ENCODE measurements at regions not wholly inside any gene's neighbourhood (a gene's known extent, or its start where the extent isn't known, plus 50 kb on each side); places are given as distances from the start of the nearest gene placed in this dataset.

DNA sequence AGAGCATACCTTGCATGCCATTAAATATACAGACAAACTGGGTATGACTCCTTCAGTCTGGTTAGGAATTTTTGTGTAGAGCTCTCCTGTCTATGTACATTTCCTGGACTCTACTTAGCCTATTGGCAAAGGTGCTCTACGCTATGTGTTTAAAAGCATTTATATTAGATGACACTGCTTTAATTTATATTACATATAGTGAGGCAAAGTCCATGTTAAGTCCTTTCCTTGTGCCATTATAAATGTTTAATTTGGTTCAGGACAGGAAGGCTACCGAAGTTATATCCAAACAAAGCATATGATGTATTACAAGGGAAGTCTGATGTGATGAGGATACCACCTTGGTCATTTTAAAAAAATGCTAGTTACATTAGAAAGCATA is 117.4 kb upstream of the RAB27B start:
- TF ChIP-seq POLR2AphosphoS5 (IDR thresholded peaks at IDR 0.05; ENCODE audit: low read depth, low read length) (no peak), CEBPB (IDR thresholded peaks at IDR 0.05; ENCODE audit: low read depth, low read length) (no peak), GABPA (IDR thresholded peaks at IDR 0.05; ENCODE audit: borderline replicate concordance, insufficient read depth, low read length) (no peak), POLR2A (IDR thresholded peaks at IDR 0.05; ENCODE audit: control extremely low read depth in 1 of 2, low read depth in 2 of 2, low read length in 2 of 2) (no peak), TAF1 (IDR thresholded peaks at IDR 0.05; ENCODE audit: low read depth, low read length) (no peak), PHF8 (conservative IDR thresholded peaks at IDR 0.05; ENCODE audit: low read depth, low read length) (no peak)
- TF ChIP-seq, protein P1, sequence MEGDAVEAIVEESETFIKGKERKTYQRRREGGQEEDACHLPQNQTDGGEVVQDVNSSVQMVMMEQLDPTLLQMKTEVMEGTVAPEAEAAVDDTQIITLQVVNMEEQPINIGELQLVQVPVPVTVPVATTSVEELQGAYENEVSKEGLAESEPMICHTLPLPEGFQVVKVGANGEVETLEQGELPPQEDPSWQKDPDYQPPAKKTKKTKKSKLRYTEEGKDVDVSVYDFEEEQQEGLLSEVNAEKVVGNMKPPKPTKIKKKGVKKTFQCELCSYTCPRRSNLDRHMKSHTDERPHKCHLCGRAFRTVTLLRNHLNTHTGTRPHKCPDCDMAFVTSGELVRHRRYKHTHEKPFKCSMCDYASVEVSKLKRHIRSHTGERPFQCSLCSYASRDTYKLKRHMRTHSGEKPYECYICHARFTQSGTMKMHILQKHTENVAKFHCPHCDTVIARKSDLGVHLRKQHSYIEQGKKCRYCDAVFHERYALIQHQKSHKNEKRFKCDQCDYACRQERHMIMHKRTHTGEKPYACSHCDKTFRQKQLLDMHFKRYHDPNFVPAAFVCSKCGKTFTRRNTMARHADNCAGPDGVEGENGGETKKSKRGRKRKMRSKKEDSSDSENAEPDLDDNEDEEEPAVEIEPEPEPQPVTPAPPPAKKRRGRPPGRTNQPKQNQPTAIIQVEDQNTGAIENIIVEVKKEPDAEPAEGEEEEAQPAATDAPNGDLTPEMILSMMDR (IDR thresholded peaks at IDR 0.05; ENCODE audit: control extremely low read depth in 1 of 3, insufficient read depth in 1 of 3, low read depth in 1 of 3, low read length in 3 of 3): no peak
- TF ChIP-seq, protein P2, sequence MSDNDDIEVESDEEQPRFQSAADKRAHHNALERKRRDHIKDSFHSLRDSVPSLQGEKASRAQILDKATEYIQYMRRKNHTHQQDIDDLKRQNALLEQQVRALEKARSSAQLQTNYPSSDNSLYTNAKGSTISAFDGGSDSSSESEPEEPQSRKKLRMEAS (IDR thresholded peaks at IDR 0.05): no peak

All from H1 (cell line).